Kidney (tissue), 13 donors: ENCODE measurements at regions not wholly inside any gene's neighbourhood (a gene's known extent, or its start where the extent isn't known, plus 50 kb on each side); places are given as distances from the start of the nearest gene placed in this dataset.

Source experiments
- DNase-seq, 5 donors: peaks; one replicate each; pipeline ENCODE4 v3.0.0-alpha.2; 2013 to 2020
- FAIRE-seq: peaks from 2 replicates; lab custom pipeline; 2012; peaks lifted over from hg19 to GRCh38; lab: Jason Lieb, UNC
- H3K27ac ChIP-seq, 2 donors: one replicate each; pipeline ENCODE4 v1.7.0; 2013; ENCODE audit warnings: low read depth in 2 of 2, low read length in 2 of 2, inconsistent platforms in 1 of 2
- H3K27me3 ChIP-seq: one replicate; pipeline ENCODE4 v1.7.1; 2013; ENCODE audit warnings: low read length, inconsistent platforms; ENCODE audit not compliant: control insufficient read depth, insufficient read depth
- H3K36me3 ChIP-seq, 3 donors: one replicate each; pipeline versions ENCODE4 v1.7.0 to v1.7.1; 2013; ENCODE audit warnings: low read length in 3 of 3, control low read depth in 1 of 3, inconsistent platforms in 1 of 3; ENCODE audit not compliant: insufficient read depth in 3 of 3, control insufficient read depth in 2 of 3
- H3K4me1 ChIP-seq, 3 donors: one replicate each; pipeline versions ENCODE4 v1.7.0 to v1.7.1; 2013; ENCODE audit warnings: low read length in 3 of 3, inconsistent platforms in 1 of 3, low read depth in 1 of 3; ENCODE audit not compliant: control insufficient read depth in 2 of 3, insufficient read depth in 2 of 3
- H3K4me3 ChIP-seq, 3 donors: one replicate each; pipeline versions ENCODE4 v1.7.0 to v1.8.1; 2013; ENCODE audit warnings: low read length in 3 of 3, control low read depth in 1 of 3, inconsistent platforms in 1 of 3
- H3K9ac ChIP-seq, 3 donors: one replicate each; pipeline versions ENCODE4 v1.7.0 to v1.7.1; 2013; ENCODE audit warnings: low read length in 3 of 3, control low read depth in 1 of 3, inconsistent platforms in 1 of 3
- H3K9me3 ChIP-seq, 3 donors: one replicate each; pipeline versions ENCODE4 v1.7.0 to v1.7.1; 2013; ENCODE audit warnings: low read length in 3 of 3, control low read depth in 1 of 3, inconsistent platforms in 1 of 3; ENCODE audit not compliant: control insufficient read depth in 2 of 3, insufficient read depth in 1 of 3
- intact Hi-C: fragments of 100-400 bp; cut with DNase I; formaldehyde crosslinking; loops from one replicate; pipeline ENCODE4 v1.11.1; 2022
- TF ChIP-seq, protein P1 (sequence below): IDR thresholded peaks from 3 replicates; pipeline ENCODE4 v1.5.1; 2012; ENCODE audit warnings: mild to moderate bottlenecking, moderate library complexity, borderline replicate concordance; ENCODE audit not compliant: insufficient read depth; ENCODE audit errors: extremely low read depth
- donor health status: control.
- donor health status: control.
- donor health status: control.
- donor health status: control.
- donor health status: control.
- donor health status: DM: yes; HTN: yes; CAD: no.
- donor health status: Normal renal cell carcinoma (clear cell type).

DNA sequence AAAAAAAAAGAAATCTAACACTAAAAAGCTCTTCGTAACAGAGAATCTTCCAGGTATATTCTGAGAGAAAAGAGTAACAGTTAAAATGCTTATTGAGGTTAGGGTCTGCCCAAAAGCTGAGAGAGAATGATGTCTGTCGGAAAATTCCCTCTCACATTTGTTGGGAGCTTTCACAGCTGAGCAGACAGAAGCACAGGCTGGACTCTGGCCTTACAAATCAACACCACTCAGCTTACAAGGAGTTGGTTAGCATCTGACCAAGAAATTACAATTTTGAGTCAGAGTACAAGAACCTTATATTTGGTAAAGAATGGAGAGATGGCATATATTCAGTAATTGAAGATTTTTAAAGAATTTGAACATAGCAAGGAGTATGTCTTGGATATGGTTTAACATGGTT, 1561.0 kb upstream of the RAG2 start:
- FAIRE-seq (no peak), DNase-seq (no peak)
- H3K4me1 ChIP-seq, result no peaks in the 10 kb centered on the region
- no peak overlapping the region for H3K27ac ChIP-seq
- H3K9ac ChIP-seq, result no peak overlapping the region
- H3K36me3 ChIP-seq, result no peaks in the 10 kb centered on the region
- no peaks in the 10 kb centered on the region for H3K27me3 ChIP-seq
- intact Hi-C loops, result no loop called here
- H3K9me3 ChIP-seq, result no peaks in the 10 kb centered on the region
- TF ChIP-seq, protein P1, sequence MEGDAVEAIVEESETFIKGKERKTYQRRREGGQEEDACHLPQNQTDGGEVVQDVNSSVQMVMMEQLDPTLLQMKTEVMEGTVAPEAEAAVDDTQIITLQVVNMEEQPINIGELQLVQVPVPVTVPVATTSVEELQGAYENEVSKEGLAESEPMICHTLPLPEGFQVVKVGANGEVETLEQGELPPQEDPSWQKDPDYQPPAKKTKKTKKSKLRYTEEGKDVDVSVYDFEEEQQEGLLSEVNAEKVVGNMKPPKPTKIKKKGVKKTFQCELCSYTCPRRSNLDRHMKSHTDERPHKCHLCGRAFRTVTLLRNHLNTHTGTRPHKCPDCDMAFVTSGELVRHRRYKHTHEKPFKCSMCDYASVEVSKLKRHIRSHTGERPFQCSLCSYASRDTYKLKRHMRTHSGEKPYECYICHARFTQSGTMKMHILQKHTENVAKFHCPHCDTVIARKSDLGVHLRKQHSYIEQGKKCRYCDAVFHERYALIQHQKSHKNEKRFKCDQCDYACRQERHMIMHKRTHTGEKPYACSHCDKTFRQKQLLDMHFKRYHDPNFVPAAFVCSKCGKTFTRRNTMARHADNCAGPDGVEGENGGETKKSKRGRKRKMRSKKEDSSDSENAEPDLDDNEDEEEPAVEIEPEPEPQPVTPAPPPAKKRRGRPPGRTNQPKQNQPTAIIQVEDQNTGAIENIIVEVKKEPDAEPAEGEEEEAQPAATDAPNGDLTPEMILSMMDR, result no peak
- H3K4me3 ChIP-seq, result no peak overlapping the region

DNA sequence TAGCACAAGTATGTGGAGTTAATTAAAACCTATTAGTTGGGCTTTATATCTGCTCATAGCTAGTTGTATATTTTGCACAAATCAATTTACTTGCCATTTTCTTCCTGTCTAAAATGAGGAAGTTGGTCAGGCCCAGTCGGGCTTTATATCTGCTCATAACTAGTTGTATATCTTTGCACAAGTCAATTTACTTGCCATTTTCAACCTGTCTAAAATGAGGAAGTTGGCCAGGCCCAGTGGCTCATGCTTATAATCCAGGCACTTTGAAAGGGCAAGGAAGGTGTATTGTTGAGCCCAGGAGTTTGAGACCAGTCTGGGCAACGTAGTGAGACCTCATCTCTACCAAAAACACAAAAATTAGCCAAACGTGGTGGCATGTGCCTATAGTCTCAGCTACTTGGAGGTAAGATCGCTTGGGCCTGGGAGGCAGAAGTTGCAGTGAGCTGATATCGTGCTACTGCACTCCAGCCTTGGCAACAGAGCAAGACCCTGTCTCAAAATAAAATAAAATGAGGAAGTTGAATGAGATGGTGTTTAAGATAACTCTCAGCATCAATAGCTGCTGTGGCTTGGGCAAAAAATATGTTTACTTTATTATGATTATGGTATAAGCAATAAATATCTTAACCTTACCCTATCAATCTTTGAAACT, 1558.6 kb upstream of the RAG2 start:
- Histone ChIP-seq H3K9me3 (no peaks in the 10 kb centered on the region), H3K4me3 (no peak overlapping the region), H3K9ac (no peak overlapping the region), H3K27me3 (no peaks in the 10 kb centered on the region), H3K4me1 (no peaks in the 10 kb centered on the region), H3K27ac (no peak overlapping the region), H3K36me3 (no peaks in the 10 kb centered on the region)
- TF ChIP-seq, protein P1, result no peak
- no peak for FAIRE-seq
- intact Hi-C loops, result no loop called here
- DNase-seq, result no peak

DNA sequence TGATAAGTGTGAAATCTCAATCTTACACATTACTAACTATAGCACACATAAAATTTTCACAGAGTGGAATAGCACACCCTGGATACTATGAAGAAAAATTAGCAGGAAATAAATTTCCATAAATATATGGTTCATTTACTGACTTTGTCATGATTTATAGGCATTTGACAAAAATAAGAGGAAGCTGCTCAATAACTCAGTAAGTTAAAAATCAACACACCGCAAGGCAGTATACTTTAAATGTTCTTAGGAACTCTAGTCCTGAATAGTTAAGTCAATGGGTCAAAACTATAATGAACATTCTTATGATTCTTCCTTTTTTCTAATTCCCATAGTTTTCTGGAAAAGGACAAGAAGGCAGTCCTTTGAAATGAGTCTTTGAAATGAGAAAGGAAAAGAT, 1557.8 kb upstream of the RAG2 start:
- no peaks in the 10 kb centered on the region for H3K27me3 ChIP-seq
- TF ChIP-seq, protein P1, result no peak
- FAIRE-seq, result no peak

DNA sequence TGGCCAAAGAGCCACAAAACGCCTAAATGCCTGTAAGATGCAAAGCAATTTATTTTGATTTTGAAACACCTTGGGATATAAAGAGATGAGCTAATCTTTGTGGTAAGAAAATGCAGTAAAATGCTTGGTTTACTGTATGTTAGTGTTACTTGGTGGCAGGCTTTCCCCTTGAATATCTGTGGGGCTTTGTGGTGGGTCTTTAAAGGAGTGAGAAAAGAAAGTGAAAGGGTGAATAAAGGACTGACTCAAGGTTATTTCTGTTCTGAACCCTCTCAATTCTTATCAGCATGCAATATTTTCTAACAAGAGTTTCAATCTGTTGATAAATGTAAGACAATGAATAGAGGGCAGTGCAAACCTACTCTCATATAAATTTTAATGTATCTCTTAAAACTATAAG, 1555.9 kb upstream of the RAG2 start:
- no peak for DNase-seq
- no peaks in the 10 kb centered on the region for H3K4me1 ChIP-seq
- H3K9me3 ChIP-seq, result no peaks in the 10 kb centered on the region
- TF ChIP-seq, protein P1, result no peak
- no peak overlapping the region for H3K4me3 ChIP-seq
- intact Hi-C loops, result no loop called here
- H3K27ac ChIP-seq, result no peak overlapping the region
- H3K9ac ChIP-seq, result no peak overlapping the region
- H3K36me3 ChIP-seq, result no peaks in the 10 kb centered on the region
- FAIRE-seq, result no peak
- H3K27me3 ChIP-seq, result no peaks in the 10 kb centered on the region

More for the DNA sequence above, 1557.8 kb upstream of the RAG2 start:
- H3K9me3 ChIP-seq, result no peaks in the 10 kb centered on the region
- intact Hi-C loops, result no loop called here
- H3K4me3 ChIP-seq, result no peak overlapping the region
- H3K36me3 ChIP-seq, result no peaks in the 10 kb centered on the region
- DNase-seq, result no peak
- no peaks in the 10 kb centered on the region for H3K4me1 ChIP-seq
- no peak overlapping the region for H3K27ac ChIP-seq
- no peak overlapping the region for H3K9ac ChIP-seq
